ENCODE measurements at regions not wholly inside any gene's neighbourhood (a gene's known extent, or its start where the extent isn't known, plus 50 kb on each side); places are given as distances from the start of the nearest gene placed in this dataset.

DNA sequence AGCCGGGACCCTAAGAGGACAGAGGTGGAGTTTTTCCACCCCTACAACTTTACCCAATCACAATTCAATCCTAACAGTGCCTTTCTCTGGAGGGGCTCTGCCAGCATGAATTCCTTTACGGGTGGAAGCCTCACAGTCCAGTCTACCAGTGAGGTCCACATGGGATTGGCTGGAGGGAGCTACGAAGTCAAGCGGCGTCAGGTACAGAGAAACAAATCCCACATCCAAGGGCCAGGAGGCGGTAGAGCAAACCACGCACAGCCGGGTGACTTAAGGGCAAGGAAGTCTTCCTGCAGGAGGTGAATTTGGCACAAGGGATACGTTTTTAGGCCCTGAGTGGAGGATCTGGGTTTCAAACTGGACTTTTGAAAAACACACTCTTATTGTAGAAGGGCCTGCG lies 199.6 kb downstream of the UQCRFS1 start:
- no peaks in the 10 kb centered on the region for H3K27me3 ChIP-seq
- no peaks in the 10 kb centered on the region for H3K36me3 ChIP-seq
- ATAC-seq (no peak), DNase-seq (peak; percentile 23)
- no peak overlapping the region for H3K4me3 ChIP-seq
- intact Hi-C loops (cut with DNase I): no loop called here
- TF ChIP-seq, protein P1, sequence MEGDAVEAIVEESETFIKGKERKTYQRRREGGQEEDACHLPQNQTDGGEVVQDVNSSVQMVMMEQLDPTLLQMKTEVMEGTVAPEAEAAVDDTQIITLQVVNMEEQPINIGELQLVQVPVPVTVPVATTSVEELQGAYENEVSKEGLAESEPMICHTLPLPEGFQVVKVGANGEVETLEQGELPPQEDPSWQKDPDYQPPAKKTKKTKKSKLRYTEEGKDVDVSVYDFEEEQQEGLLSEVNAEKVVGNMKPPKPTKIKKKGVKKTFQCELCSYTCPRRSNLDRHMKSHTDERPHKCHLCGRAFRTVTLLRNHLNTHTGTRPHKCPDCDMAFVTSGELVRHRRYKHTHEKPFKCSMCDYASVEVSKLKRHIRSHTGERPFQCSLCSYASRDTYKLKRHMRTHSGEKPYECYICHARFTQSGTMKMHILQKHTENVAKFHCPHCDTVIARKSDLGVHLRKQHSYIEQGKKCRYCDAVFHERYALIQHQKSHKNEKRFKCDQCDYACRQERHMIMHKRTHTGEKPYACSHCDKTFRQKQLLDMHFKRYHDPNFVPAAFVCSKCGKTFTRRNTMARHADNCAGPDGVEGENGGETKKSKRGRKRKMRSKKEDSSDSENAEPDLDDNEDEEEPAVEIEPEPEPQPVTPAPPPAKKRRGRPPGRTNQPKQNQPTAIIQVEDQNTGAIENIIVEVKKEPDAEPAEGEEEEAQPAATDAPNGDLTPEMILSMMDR (IDR thresholded peaks at IDR 0.05): no peak
- no peaks in the 10 kb centered on the region for H3K4me1 ChIP-seq
- no peak overlapping the region for H3K27ac ChIP-seq
- H3K9me3 ChIP-seq: no peaks in the 10 kb centered on the region

DNA sequence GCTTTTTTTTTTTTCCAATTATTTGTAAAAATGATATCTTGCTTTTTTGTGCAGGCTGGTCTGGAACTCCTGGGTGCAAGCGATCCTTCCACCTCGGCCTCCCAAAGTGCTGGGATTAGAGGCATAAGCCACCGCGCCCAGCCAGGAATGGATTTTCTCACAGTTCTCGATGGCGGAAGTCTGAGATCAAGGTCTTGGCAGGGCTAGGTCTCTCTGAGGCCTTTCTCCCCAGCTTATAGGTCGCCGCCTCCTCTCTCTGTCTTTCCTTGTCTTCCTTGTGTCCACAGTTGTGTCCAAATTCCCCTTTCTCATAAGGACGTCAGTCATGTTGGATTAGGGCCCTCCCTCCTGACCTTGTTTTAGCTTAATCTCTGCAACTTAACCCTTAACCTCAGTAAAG lies 200.5 kb downstream of the UQCRFS1 start:
- Histone ChIP-seq H3K27me3 (no peaks in the 10 kb centered on the region), H3K4me1 (no peaks in the 10 kb centered on the region), H3K36me3 (no peaks in the 10 kb centered on the region), H3K9me3 (no peaks in the 10 kb centered on the region), H3K4me3 (no peak overlapping the region), H3K27ac (no peak overlapping the region)
- intact Hi-C loops (cut with DNase I): no loop called here
- TF ChIP-seq, protein P1 (IDR thresholded peaks at IDR 0.05): no peak
- ATAC-seq: no peak
- no peak for DNase-seq

DNA sequence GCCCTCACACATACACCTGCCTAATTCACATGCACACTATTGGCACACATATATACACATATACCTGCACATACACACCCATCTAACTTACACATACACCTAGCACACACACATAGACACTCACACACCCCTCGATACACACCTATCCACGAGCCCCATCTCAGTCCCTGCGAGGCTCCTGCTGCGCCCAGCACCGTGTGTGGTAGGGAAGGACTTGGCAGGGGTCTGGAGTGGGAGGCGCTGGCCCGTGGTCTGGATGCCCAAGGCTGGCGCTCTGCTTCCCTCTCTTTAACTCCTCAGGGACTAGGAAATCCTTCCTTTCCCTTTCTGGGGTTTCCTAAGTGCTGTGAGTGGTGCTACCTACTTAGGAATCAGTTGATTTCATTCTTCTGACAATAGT lies 202.7 kb downstream of the UQCRFS1 start:
- TF ChIP-seq, protein P1 (IDR thresholded peaks at IDR 0.05): no peak
- Histone ChIP-seq H3K9me3 (no peaks in the 10 kb centered on the region), H3K27me3 (no peaks in the 10 kb centered on the region), H3K4me3 (no peak overlapping the region), H3K4me1 (no peaks in the 10 kb centered on the region), H3K36me3 (no peaks in the 10 kb centered on the region), H3K27ac (no peak overlapping the region)
- intact Hi-C loops (cut with DNase I): no loop called here
- ATAC-seq: no peak
- peak; percentile 55 for DNase-seq

DNA sequence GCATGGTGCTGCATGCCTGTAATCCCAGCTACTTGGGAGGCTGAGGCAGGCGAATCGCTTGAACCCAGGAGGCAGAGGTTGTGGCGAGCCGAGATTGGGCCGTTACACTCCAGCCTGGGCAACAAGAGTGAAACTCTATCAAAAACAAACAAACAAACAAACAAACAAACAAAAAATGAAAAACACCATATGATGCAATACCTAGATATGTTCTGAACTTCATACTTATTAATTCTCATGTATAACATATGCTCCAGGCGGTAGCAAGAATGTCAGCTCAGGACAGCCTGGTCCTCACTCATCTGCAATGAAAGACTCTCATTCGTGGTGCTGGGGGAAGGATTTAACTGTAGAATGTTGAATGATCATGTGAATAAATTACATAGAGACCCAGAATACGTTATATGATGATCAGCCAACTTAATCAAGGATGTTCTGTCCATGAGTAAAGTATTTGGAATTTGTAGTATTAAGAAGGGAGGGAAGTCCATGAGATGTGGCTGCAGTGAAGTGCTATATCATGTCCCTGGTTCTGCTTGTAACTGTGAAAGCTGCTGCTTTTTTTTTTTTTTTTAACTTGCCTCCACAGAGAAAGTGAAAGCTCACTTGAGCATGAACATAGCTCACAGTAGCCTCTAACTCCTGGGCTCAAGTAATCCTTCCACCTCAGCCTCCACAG lies 206.8 kb downstream of the UQCRFS1 start:
- peak; percentile 19 for DNase-seq
- Histone ChIP-seq H3K27me3 (no peaks in the 10 kb centered on the region), H3K4me1 (no peaks in the 10 kb centered on the region), H3K4me3 (no peak overlapping the region), H3K27ac (no peak overlapping the region), H3K36me3 (no peaks in the 10 kb centered on the region), H3K9me3 (no peaks in the 10 kb centered on the region)
- intact Hi-C loops (cut with DNase I): no loop called here
- no peak for ATAC-seq
- TF ChIP-seq, protein P1 (IDR thresholded peaks at IDR 0.05): no peak

DNA sequence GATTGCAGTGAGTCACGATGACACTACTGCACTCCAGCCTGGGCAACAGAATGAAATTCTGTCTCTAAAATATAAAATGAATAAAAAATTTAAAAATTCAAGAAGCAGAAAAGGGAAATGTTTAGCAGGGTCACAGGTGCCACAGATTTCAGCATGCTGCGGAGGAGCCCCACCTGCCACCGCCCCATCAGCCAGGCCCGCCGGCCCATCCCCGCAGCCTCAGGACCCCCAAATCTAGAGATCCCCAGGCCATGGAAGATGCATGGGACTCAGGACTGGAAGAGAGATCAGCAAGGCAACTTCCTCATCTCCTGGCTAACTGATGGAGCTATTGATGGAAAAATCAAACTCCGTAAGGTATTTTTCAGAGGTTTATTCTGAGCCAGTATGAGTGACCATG lies 208.2 kb downstream of the UQCRFS1 start:
- intact Hi-C loops (cut with DNase I): no loop called here
- DNase-seq (peak; percentile 22), ATAC-seq (no peak)
- no peaks in the 10 kb centered on the region for H3K27me3 ChIP-seq
- no peak overlapping the region for H3K27ac ChIP-seq
- H3K36me3 ChIP-seq: no peaks in the 10 kb centered on the region
- no peaks in the 10 kb centered on the region for H3K9me3 ChIP-seq
- H3K4me3 ChIP-seq: no peak overlapping the region
- no peaks in the 10 kb centered on the region for H3K4me1 ChIP-seq
- TF ChIP-seq, protein P1 (IDR thresholded peaks at IDR 0.05): no peak

Data from upper lobe of right lung (tissue), 1 donor.